Activated T-helper 2 cell treated with anti-CD3 and anti-CD28 coated beads, Interferon-gamma antibody, Interleukin-2, Interleukin-4, amounts not matched to agents 10 μg/mL and 5 μg/mL and 100 μg/mL, durations not matched to agents 14 hours and 24 hours and 36 hours (primary cell): ENCODE measurements at regions not wholly inside any gene's neighbourhood (a gene's known extent, or its start where the extent isn't known, plus 50 kb on each side); places are given as distances from the start of the nearest gene placed in this dataset.

ENCODE experiments used
- DNase-seq: peaks from one replicate; pipeline ENCODE4 v3.0.0; 2021; ENCODE audit warnings: low spot score
- H3K27ac Mint-ChIP-seq: one replicate; pipeline ENCODE4 v1.8.0; 2021; ENCODE audit warnings: mixed read lengths
- H3K27me3 Mint-ChIP-seq: one replicate; pipeline ENCODE4 v1.8.0; 2021; ENCODE audit warnings: low read depth, mixed read lengths
- H3K36me3 Mint-ChIP-seq: one replicate; pipeline ENCODE4 v1.8.0; 2021; ENCODE audit warnings: low read depth, mixed read lengths
- H3K4me1 Mint-ChIP-seq: one replicate; pipeline ENCODE4 v1.8.0; 2021; ENCODE audit warnings: low read depth, mixed read lengths
- H3K4me3 Mint-ChIP-seq: one replicate; pipeline ENCODE4 v1.8.0; 2021; ENCODE audit warnings: low read depth, mild to moderate bottlenecking, moderate library complexity, mixed read lengths
- H3K9me3 Mint-ChIP-seq: one replicate; pipeline ENCODE4 v1.8.0; 2021; ENCODE audit warnings: mixed read lengths
- intact Hi-C: fragments of 100-400 bp; cut with micrococcal nuclease; formaldehyde crosslinking; loops from one replicate; pipeline ENCODE4 v1.15.1; 2023

DNA sequence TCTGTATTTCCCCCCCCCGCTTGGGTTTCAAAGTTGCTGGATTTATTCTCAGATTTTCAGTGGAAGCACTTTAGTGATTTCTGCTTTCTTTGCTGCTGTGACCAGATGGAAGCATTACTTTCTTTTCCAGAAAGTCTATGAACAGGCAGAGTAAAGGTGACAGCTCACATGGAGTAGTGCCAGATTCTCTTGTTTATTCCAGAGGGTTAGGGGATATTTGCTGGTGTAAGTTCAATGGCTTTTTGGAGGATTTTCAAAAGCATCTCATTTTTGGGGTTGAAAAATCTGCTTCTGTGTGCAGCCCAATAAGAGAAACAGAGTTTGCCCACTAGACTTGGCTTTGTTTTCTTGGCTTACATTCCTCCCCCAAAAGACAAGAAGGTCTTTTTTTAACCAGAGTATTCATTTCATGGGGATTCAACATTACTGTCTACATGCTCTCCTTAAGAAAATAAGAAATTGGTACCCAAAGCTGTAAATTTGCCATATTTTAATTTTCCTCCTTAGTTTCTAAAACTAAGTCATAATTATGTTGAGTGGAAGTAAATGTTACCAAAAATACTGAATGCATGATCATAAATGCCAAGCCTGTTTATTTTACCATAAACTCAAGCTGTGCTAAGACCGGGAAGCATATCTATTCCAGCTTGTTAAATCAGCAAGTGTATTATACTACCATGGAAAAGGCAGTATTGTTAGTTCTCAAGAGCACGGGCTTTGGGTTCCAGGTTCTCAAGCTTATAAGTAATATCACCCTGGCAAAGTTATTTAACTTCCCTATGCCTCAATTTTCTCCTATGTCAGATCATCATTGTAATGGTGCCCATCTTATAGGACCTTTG, 557.2 kb downstream of the CPS1 start:
- intact Hi-C loops = no loop called here
- H3K36me3 Mint-ChIP-seq = no peaks in the 10 kb centered on the region
- no peak overlapping the region for H3K4me3 Mint-ChIP-seq
- DNase-seq = no peak
- no peaks in the 10 kb centered on the region for H3K27me3 Mint-ChIP-seq
- no peak overlapping the region for H3K27ac Mint-ChIP-seq
- no peaks in the 10 kb centered on the region for H3K9me3 Mint-ChIP-seq
- H3K4me1 Mint-ChIP-seq = no peaks in the 10 kb centered on the region

DNA sequence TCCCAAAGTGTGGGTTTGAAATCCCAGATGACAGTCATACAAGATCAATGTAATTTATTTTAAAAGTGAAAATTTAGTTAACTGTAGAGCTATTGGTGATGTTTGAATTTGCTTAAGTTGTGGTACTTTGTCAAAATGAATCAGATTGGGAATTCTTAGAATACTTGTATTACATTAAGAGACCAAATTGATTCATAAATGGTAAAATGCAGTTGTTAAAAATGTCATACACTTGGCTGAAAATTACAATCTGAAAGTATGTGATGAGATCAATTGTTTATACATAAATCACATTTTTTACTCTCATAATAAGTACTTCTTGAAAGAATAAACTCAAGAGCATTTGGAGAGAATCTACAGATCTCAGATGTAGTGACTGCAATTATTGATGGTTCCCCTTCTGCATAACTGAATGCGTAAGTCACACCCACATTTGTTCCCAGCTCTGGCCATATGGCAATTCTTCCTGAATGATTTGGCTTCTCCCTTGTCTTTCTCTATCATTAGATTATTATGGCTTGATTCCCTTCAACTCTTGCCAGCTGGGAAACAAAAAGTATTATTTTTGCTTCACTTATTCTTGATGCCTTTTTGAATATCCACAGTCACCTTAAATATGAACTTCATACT, 558.5 kb downstream of the CPS1 start:
- intact Hi-C loops = no loop called here
- H3K4me1 Mint-ChIP-seq = no peaks in the 10 kb centered on the region
- no peak for DNase-seq
- H3K27me3 Mint-ChIP-seq = no peaks in the 10 kb centered on the region
- no peak overlapping the region for H3K4me3 Mint-ChIP-seq
- H3K9me3 Mint-ChIP-seq = no peaks in the 10 kb centered on the region
- H3K36me3 Mint-ChIP-seq = no peaks in the 10 kb centered on the region
- H3K27ac Mint-ChIP-seq = no peak overlapping the region

DNA sequence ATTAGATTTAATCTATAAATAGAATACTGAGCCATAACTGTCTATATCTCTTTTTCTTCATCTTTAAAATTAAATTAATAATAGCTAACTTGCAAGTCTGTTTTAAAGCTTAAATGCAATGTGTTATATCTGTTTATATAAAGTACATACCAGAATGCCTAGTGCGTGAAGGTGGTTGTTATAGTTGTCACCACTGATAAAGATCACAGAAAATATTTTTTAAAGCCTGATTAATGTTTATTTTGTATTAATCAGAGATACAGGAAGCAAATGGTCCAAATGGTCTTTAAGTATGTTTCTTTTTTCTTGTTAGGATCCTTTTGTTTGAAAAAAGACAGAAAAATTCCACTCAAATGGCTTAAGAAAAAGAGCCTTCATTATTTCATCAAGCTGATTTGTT, 560.6 kb downstream of the CPS1 start:
- H3K4me1 Mint-ChIP-seq = no peaks in the 10 kb centered on the region
- no peak overlapping the region for H3K27ac Mint-ChIP-seq
- DNase-seq = no peak
- H3K27me3 Mint-ChIP-seq = no peaks in the 10 kb centered on the region
- intact Hi-C loops = no loop called here
- H3K36me3 Mint-ChIP-seq = no peaks in the 10 kb centered on the region
- no peak overlapping the region for H3K4me3 Mint-ChIP-seq
- no peaks in the 10 kb centered on the region for H3K9me3 Mint-ChIP-seq

DNA sequence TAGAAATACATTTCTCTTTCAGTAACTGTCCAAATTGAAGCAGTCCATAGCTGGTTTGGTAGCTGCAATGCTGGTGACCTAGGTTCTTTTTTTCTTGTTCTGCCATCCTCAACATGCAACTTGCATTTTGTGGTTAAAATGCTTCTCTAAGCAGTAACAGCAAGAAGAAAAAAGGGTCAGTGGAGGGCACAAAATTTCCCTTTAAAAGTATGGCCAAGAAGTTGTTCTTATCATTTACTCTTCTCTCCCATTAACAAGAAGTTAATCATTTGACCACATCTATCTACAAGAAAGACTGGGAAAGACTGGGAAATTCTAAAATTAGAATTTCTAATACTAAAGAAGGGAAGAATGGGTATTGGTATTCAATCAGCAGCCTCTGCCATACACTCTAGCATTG, 569.9 kb downstream of the CPS1 start:
- intact Hi-C loops = no loop called here
- Mint-ChIP-seq H3K9me3 (no peaks in the 10 kb centered on the region), H3K4me1 (no peaks in the 10 kb centered on the region), H3K4me3 (no peak overlapping the region), H3K27me3 (no peaks in the 10 kb centered on the region), H3K36me3 (no peaks in the 10 kb centered on the region), H3K27ac (no peak overlapping the region)
- no peak for DNase-seq

DNA sequence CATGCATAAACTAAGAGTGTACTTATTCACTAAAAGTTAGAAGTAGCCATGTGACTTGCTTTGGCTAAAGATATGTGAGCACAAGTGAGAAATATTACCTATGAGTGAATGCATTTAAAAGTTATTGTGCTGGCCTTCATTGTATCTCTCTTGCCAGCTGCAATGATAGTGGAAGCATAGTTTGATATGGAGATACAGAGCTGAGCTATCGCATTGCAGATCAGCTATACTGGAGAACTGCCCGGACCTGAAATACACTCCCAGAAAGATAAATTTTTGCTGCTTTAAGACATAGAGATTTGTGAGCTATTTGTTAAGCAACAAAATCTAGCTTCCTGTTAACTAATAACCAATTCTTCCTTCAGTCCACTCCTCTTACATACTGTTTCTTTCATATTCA, 571.1 kb downstream of the CPS1 start:
- intact Hi-C loops = no loop called here
- no peaks in the 10 kb centered on the region for H3K36me3 Mint-ChIP-seq
- no peaks in the 10 kb centered on the region for H3K4me1 Mint-ChIP-seq
- no peak for DNase-seq
- no peak overlapping the region for H3K27ac Mint-ChIP-seq
- no peak overlapping the region for H3K4me3 Mint-ChIP-seq
- no peaks in the 10 kb centered on the region for H3K27me3 Mint-ChIP-seq
- H3K9me3 Mint-ChIP-seq = no peaks in the 10 kb centered on the region

DNA sequence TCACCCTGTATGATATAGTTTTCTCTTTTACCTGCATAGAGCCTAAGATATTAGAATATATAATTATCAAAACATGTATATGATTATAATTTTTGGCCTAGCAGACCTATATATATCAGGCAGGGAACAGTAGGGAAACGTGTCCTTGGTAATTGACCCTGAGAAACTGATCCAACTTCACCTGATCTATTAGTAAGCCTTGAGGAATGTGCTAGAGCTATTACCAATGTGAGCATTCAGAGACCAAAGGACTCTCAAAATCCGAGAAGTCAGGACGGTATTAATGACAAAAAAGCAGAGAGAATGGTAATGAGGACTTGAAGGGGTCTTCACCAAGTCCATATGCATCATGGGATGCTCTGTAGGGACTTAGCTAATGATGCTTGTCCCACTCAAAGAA, 571.9 kb downstream of the CPS1 start:
- Mint-ChIP-seq H3K36me3 (no peaks in the 10 kb centered on the region), H3K9me3 (no peaks in the 10 kb centered on the region), H3K4me1 (no peaks in the 10 kb centered on the region), H3K27me3 (no peaks in the 10 kb centered on the region), H3K27ac (no peak overlapping the region), H3K4me3 (no peak overlapping the region)
- DNase-seq = no peak
- intact Hi-C loops = no loop called here

DNA sequence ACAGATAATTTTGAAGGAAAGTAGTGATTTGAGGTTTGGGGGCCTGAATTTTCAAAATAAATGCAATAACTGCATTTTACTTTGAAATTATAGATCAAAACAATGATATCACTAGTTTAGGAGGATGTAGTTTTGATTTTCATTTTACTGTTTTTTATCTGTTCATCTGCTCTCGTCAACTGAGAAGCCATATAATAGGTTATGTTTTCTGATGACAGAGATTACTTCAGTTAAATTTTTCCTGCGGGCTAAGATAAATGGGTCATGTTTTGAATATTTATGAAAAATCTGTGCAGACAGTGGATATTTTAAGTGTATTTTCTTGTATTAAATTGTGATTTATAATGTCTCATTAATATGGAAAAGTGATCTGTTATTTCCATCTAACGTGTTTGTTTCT, 573.4 kb downstream of the CPS1 start:
- H3K27ac Mint-ChIP-seq = no peak overlapping the region
- no peaks in the 10 kb centered on the region for H3K9me3 Mint-ChIP-seq
- no peaks in the 10 kb centered on the region for H3K36me3 Mint-ChIP-seq
- no peaks in the 10 kb centered on the region for H3K27me3 Mint-ChIP-seq
- intact Hi-C loops = no loop called here
- DNase-seq = no peak
- H3K4me3 Mint-ChIP-seq = no peak overlapping the region
- H3K4me1 Mint-ChIP-seq = no peaks in the 10 kb centered on the region

DNA sequence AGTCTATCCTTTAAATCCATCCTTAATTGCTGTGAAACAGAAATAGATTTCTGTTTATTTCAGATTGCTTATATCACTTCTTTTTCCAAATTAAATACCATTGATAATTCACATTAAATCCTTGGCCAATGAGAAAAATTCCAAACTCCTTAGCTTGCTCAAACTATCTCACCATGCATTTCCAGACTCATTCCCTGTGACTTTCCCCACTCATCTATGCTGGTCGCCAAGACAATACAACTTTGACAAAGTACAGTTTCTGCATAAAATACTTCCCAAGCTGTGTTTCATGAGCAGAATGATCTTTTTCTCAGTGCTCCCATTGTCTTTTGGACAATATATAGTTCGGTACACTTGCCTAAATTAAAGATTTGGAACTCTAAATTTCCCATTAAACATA, 575.6 kb downstream of the CPS1 start:
- Mint-ChIP-seq H3K36me3 (no peaks in the 10 kb centered on the region), H3K9me3 (no peaks in the 10 kb centered on the region), H3K4me1 (no peaks in the 10 kb centered on the region), H3K27me3 (no peaks in the 10 kb centered on the region), H3K27ac (no peak overlapping the region), H3K4me3 (no peak overlapping the region)
- DNase-seq = no peak
- intact Hi-C loops = no loop called here

DNA sequence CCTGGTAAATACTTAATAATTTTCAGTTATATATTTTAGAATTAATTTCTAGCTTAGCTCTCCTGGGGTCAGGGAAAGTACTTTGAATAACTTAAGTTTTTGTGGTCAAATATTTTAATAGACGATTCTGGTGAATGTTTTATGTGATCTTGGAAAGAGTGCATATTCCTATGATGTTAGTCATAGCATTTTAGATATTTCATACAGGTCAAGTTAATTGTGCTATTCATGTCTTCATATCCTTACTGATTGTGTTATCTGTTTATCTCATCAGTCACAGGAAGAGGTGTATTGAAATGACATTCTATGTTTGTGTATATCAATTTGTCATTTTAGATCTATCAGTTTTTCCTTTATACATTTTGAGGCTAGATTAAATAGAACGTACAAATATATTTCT, 576.2 kb downstream of the CPS1 start:
- no peak for DNase-seq
- intact Hi-C loops = no loop called here
- Mint-ChIP-seq H3K27me3 (no peaks in the 10 kb centered on the region), H3K36me3 (no peaks in the 10 kb centered on the region), H3K27ac (no peak overlapping the region), H3K4me3 (no peak overlapping the region), H3K4me1 (no peaks in the 10 kb centered on the region), H3K9me3 (no peaks in the 10 kb centered on the region)

DNA sequence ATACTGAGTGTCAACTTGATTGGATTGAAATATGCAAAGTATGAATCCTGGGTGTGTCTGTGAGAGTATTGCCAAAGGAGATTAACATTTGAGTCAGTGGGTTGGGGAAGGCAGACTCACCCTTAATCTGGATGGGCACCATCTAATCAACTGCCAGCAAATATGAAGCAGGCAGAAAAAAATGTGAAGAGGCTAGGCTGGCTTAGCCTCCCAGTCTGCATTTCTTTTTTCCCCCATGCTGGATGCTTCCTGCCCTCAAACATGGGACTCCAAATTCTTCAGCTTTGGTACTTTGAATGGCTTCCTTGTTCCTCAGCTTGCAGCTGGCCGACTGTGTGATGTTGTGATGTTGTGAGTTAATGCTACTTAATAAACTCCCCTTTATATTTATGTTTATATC, 577.4 kb downstream of the CPS1 start:
- Mint-ChIP-seq H3K9me3 (no peaks in the 10 kb centered on the region), H3K4me1 (no peaks in the 10 kb centered on the region), H3K4me3 (no peak overlapping the region), H3K36me3 (no peaks in the 10 kb centered on the region), H3K27ac (no peak overlapping the region), H3K27me3 (no peaks in the 10 kb centered on the region)
- no peak for DNase-seq
- intact Hi-C loops = no loop called here

DNA sequence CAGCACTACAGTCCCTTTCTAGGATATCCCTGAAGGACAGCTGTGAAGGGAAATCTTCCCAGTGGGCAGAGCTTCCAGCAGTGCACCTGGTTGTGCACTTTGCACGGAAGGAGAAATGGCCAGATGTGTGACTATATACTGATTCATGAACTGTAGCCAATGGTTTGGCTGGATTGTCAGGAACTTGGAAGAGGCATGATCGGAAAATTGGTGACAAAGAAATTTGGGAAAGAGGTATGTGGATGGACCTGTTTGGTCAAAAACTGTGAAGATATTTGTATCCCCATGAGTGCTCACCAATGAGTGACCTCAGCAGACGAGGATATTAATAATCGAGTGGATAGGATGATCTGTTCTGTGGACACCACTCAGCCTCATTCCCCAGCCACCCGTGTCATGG, 582.2 kb downstream of the CPS1 start:
- no peak for DNase-seq
- no peaks in the 10 kb centered on the region for H3K9me3 Mint-ChIP-seq
- intact Hi-C loops = no loop called here
- no peaks in the 10 kb centered on the region for H3K36me3 Mint-ChIP-seq
- no peak overlapping the region for H3K4me3 Mint-ChIP-seq
- H3K4me1 Mint-ChIP-seq = no peaks in the 10 kb centered on the region
- H3K27me3 Mint-ChIP-seq = no peaks in the 10 kb centered on the region
- H3K27ac Mint-ChIP-seq = no peak overlapping the region

DNA sequence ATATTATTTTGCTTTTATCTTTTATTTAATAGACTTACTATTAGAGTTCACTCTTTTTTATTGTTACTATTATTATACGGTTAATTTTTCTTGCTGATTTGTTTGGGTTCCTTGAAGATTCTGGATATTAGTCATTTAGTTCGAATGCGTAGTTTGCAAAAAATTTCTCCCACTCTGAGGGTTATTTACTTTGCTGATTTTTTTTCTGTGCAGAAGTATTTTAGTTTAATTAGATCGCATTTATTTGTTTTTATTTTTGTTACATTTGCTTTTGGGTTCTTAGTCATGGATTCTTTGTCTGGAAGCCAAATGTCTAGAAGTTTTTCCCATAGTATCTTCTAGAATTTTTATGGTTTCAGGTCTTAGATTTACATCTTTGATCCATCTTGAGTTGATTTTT, 585.2 kb downstream of the CPS1 start:
- no peaks in the 10 kb centered on the region for H3K4me1 Mint-ChIP-seq
- no peak overlapping the region for H3K27ac Mint-ChIP-seq
- intact Hi-C loops = no loop called here
- DNase-seq = no peak
- H3K27me3 Mint-ChIP-seq = no peaks in the 10 kb centered on the region
- H3K36me3 Mint-ChIP-seq = no peaks in the 10 kb centered on the region
- no peak overlapping the region for H3K4me3 Mint-ChIP-seq
- H3K9me3 Mint-ChIP-seq = peaks cover 6% of the 10 kb centered on the region

DNA sequence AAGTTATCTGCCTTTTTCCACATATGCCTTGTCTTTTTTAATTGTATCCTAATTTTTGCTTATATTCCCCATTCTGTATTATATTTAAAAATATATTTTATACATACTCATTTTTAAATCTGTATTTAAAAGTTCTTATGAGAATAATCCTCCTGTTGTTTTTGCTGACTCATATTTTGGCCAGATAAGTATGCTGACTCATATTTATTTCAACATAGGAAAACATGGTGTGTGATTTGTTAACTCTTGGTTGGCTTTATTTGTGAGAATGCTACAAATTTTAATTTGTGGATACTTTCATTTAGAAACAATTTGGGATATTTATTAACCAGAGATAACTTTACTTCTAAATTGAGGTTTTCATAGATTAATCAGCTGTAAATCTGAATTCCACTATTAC, 587.7 kb downstream of the CPS1 start:
- Mint-ChIP-seq H3K27me3 (no peaks in the 10 kb centered on the region), H3K27ac (no peak overlapping the region)

More for the DNA sequence above, 587.7 kb downstream of the CPS1 start:
- no peak for DNase-seq
- H3K9me3 Mint-ChIP-seq = peaks cover 6% of the 10 kb centered on the region
- intact Hi-C loops = no loop called here
- H3K4me1 Mint-ChIP-seq = no peaks in the 10 kb centered on the region
- no peak overlapping the region for H3K4me3 Mint-ChIP-seq
- no peaks in the 10 kb centered on the region for H3K36me3 Mint-ChIP-seq
